KBM-7 (cell line): ENCODE measurements at regions not wholly inside any gene's neighbourhood (a gene's known extent, or its start where the extent isn't known, plus 50 kb on each side); places are given as distances from the start of the nearest gene placed in this dataset.

Experiments
- DNase-seq: peaks from one replicate; pipeline ENCODE4 v3.0.0-alpha.2; 2015
- in situ Hi-C: fragments of 300-500 bp; cut with MboI; formaldehyde crosslinking; loops from 2 replicates; pipeline ENCODE4 v1.14.3; 2020; ENCODE audit warnings: low sequenced_read_pairs, low pct_unique_long_range_greater_than_20kb, mixed read lengths

GRCh38 chr7:32163141-32163806 is 93.1 kb upstream of the PDE1C start:
- in situ Hi-C loops = no loop called here
- no peak for DNase-seq

- no peak for DNase-seq
Observed at GRCh38 chr7:32161708-32162107, 91.5 kb upstream of the PDE1C start.

GRCh38 chr7:32158751-32159745 is 88.8 kb upstream of the PDE1C start:
- DNase-seq = no peak
- in situ Hi-C loops = no loop called here

More at GRCh38 chr7:32161708-32162107, 91.5 kb upstream of the PDE1C start:
- in situ Hi-C loops = no loop called here

- no peak for DNase-seq
- in situ Hi-C loops = no loop called here
Observed at GRCh38 chr7:32158076-32158475, 87.9 kb upstream of the PDE1C start.

- no peak for DNase-seq
- in situ Hi-C loops = no loop called here
Observed at GRCh38 chr7:32155712-32156111, 85.5 kb upstream of the PDE1C start.

GRCh38 chr7:32154797-32155196 is 84.6 kb upstream of the PDE1C start:
- in situ Hi-C loops = no loop called here
- no peak for DNase-seq

- no peak for DNase-seq
Observed at GRCh38 chr7:32153006-32153405, 82.8 kb upstream of the PDE1C start.

GRCh38 chr7:32152576-32152975 is 82.4 kb upstream of the PDE1C start:
- DNase-seq = no peak
- in situ Hi-C loops = no loop called here

More at GRCh38 chr7:32153006-32153405, 82.8 kb upstream of the PDE1C start:
- in situ Hi-C loops = no loop called here

GRCh38 chr7:32150589-32150988 is 80.4 kb upstream of the PDE1C start:
- in situ Hi-C loops = no loop called here
- no peak for DNase-seq

GRCh38 chr7:32150039-32150438 is 79.8 kb upstream of the PDE1C start:
- in situ Hi-C loops = no loop called here
- no peak for DNase-seq

GRCh38 chr7:32147546-32148268 is 77.5 kb upstream of the PDE1C start:
- in situ Hi-C loops = no loop called here
- no peak for DNase-seq

- in situ Hi-C loops = no loop called here
- DNase-seq = no peak
Observed at GRCh38 chr7:32145911-32146310, 75.7 kb upstream of the PDE1C start.

- in situ Hi-C loops = no loop called here
- DNase-seq = no peak
Observed at GRCh38 chr7:32144676-32145075, 74.5 kb upstream of the PDE1C start.

- in situ Hi-C loops = no loop called here
- DNase-seq = no peak
Observed at GRCh38 chr7:32143301-32143700, 73.1 kb upstream of the PDE1C start.

GRCh38 chr7:32142649-32143048 is 72.4 kb upstream of the PDE1C start:
- in situ Hi-C loops = no loop called here
- DNase-seq = no peak

- in situ Hi-C loops = no loop called here
- no peak for DNase-seq
Observed at GRCh38 chr7:32140210-32140939, 70.2 kb upstream of the PDE1C start.

GRCh38 chr7:32137059-32137458 is 66.9 kb upstream of the PDE1C start:
- in situ Hi-C loops = no loop called here
- DNase-seq = no peak

GRCh38 chr7:32131091-32131490 is 60.9 kb upstream of the PDE1C start:
- in situ Hi-C loops = no loop called here
- no peak for DNase-seq

GRCh38 chr7:32126843-32127242 is 56.6 kb upstream of the PDE1C start:
- no peak for DNase-seq
- in situ Hi-C loops = no loop called here
